ENCODE measurements at regions not wholly inside any gene's neighbourhood (a gene's known extent, or its start where the extent isn't known, plus 50 kb on each side); places are given as distances from the start of the nearest gene placed in this dataset.

- no peak overlapping the region for H3K27ac ChIP-seq
- no peaks in the 10 kb centered on the region for H3K79me2 ChIP-seq (ENCODE audit: low read depth)
- TF ChIP-seq EZH2phosphoT487 (IDR thresholded peaks at IDR 0.05) (no peak), EZH2 (IDR thresholded peaks at IDR 0.05) (no peak)
- TF ChIP-seq, protein P1, sequence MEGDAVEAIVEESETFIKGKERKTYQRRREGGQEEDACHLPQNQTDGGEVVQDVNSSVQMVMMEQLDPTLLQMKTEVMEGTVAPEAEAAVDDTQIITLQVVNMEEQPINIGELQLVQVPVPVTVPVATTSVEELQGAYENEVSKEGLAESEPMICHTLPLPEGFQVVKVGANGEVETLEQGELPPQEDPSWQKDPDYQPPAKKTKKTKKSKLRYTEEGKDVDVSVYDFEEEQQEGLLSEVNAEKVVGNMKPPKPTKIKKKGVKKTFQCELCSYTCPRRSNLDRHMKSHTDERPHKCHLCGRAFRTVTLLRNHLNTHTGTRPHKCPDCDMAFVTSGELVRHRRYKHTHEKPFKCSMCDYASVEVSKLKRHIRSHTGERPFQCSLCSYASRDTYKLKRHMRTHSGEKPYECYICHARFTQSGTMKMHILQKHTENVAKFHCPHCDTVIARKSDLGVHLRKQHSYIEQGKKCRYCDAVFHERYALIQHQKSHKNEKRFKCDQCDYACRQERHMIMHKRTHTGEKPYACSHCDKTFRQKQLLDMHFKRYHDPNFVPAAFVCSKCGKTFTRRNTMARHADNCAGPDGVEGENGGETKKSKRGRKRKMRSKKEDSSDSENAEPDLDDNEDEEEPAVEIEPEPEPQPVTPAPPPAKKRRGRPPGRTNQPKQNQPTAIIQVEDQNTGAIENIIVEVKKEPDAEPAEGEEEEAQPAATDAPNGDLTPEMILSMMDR (IDR thresholded peaks at IDR 0.05), result no peak
- no peaks in the 10 kb centered on the region for H4K20me1 ChIP-seq (ENCODE audit: low read depth)
- H3F3A ChIP-seq (ENCODE audit: low read depth), result no peaks in the 10 kb centered on the region
- no peaks in the 10 kb centered on the region for H3K36me3 Mint-ChIP-seq
- no peak overlapping the region for H3K9ac ChIP-seq
- no peaks in the 10 kb centered on the region for H3K36me3 ChIP-seq
- H3K4me1 ChIP-seq, result peaks cover 17% of the 10 kb centered on the region
- H3K4me3 Mint-ChIP-seq, result no peak overlapping the region
- H3K27me3 Mint-ChIP-seq (ENCODE audit: insufficient read depth, low read depth), result no peaks in the 10 kb centered on the region
- no peak overlapping the region for H3K4me2 ChIP-seq
- DNase-seq (ENCODE audit: low spot score), result no peak
- H3K9me3 Mint-ChIP-seq, result no peaks in the 10 kb centered on the region
- peaks cover 13% of the 10 kb centered on the region for H3K4me1 Mint-ChIP-seq
- no peak overlapping the region for H2AFZ ChIP-seq (replicated peaks)
- no peak overlapping the region for H3K4me3 ChIP-seq
- H3K27me3 ChIP-seq, result no peaks in the 10 kb centered on the region
- no peaks in the 10 kb centered on the region for H3K9me3 ChIP-seq (ENCODE audit: low read depth)
- no peak overlapping the region for H3K27ac Mint-ChIP-seq
Measured at GRCh38 chr5:29885595-29885994, 1307.9 kb upstream of the CDH6 start.

DNA sequence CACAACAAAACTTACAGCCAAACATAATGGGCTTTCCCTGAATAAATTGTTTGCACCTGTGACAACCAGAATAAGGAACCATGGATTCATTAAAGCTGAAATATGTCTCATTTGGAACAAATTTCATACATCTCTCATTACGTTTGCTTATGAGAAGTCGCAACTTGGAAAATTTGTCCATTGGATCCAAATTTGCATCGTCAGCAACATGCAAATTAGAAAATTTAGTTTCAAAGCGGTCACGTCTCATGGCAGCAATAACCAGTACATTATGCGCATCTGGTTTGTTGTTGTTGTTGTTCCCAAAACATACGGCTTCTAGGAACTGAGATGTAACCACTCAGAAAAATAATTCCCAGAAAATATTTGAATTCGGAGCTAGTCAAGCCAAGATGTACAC lies 1311.5 kb upstream of the CDH6 start:
- Histone ChIP-seq H3K27ac (no peak overlapping the region), H3K27me3 (no peaks in the 10 kb centered on the region), H3K4me2 (no peak overlapping the region), H2AFZ (replicated peaks) (no peak overlapping the region), H3K9me3 (ENCODE audit: low read depth) (no peaks in the 10 kb centered on the region), H3K4me1 (no peaks in the 10 kb centered on the region), H3K4me3 (no peak overlapping the region), H3F3A (ENCODE audit: low read depth) (no peaks in the 10 kb centered on the region), H4K20me1 (ENCODE audit: low read depth) (no peaks in the 10 kb centered on the region), H3K36me3 (no peaks in the 10 kb centered on the region), H3K9ac (no peak overlapping the region), H3K79me2 (ENCODE audit: low read depth) (no peaks in the 10 kb centered on the region)
- H3K4me1 Mint-ChIP-seq, result no peaks in the 10 kb centered on the region
- TF ChIP-seq EZH2phosphoT487 (IDR thresholded peaks at IDR 0.05), result no peak
- TF ChIP-seq, protein P1 (IDR thresholded peaks at IDR 0.05), result no peak
- TF ChIP-seq EZH2 (IDR thresholded peaks at IDR 0.05), result no peak
- H3K27me3 Mint-ChIP-seq (ENCODE audit: insufficient read depth, low read depth), result no peaks in the 10 kb centered on the region
- DNase-seq (ENCODE audit: low spot score), result no peak
- no peaks in the 10 kb centered on the region for H3K36me3 Mint-ChIP-seq
- H3K4me3 Mint-ChIP-seq, result no peak overlapping the region
- H3K9me3 Mint-ChIP-seq, result no peaks in the 10 kb centered on the region
- no peak overlapping the region for H3K27ac Mint-ChIP-seq

DNA sequence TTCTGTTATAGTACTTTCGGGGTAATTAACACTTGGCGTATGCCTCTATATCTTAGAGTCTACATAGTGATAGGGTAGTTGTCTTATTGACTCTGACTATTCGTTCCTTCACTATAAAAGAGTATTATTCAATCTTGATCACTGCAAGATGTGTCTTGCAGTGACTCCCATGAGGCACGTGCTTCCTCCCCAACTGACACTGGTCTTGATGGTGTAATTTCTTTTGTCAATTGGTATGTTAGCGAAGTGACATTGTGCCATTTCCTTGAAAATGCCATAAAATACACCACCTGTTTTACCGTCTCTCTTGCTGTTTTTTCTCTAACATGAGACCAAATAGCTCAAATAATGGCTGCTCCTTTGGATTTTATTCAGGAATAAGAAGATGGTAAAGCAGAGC lies 1314.1 kb upstream of the CDH6 start:
- TF ChIP-seq, protein P1 (IDR thresholded peaks at IDR 0.05), result no peak
- no peak for TF ChIP-seq EZH2phosphoT487 (IDR thresholded peaks at IDR 0.05)
- no peak for TF ChIP-seq EZH2 (IDR thresholded peaks at IDR 0.05)
- no peak overlapping the region for H2AFZ ChIP-seq (replicated peaks)
- no peaks in the 10 kb centered on the region for H3K4me1 ChIP-seq
- H3K4me1 Mint-ChIP-seq, result no peaks in the 10 kb centered on the region
- H3K9me3 ChIP-seq (ENCODE audit: low read depth), result no peaks in the 10 kb centered on the region
- no peaks in the 10 kb centered on the region for H4K20me1 ChIP-seq (ENCODE audit: low read depth)
- no peaks in the 10 kb centered on the region for H3K27me3 Mint-ChIP-seq (ENCODE audit: insufficient read depth, low read depth)
- H3K4me2 ChIP-seq, result no peak overlapping the region
- H3K27ac Mint-ChIP-seq, result no peak overlapping the region
- no peak overlapping the region for H3K27ac ChIP-seq
- H3K4me3 Mint-ChIP-seq, result no peak overlapping the region
- H3K9ac ChIP-seq, result no peak overlapping the region
- no peak overlapping the region for H3K4me3 ChIP-seq
- no peak for DNase-seq (ENCODE audit: low spot score)
- no peaks in the 10 kb centered on the region for H3K36me3 Mint-ChIP-seq
- no peaks in the 10 kb centered on the region for H3K9me3 Mint-ChIP-seq
- no peaks in the 10 kb centered on the region for H3F3A ChIP-seq (ENCODE audit: low read depth)
- no peaks in the 10 kb centered on the region for H3K27me3 ChIP-seq
- no peaks in the 10 kb centered on the region for H3K79me2 ChIP-seq (ENCODE audit: low read depth)
- no peaks in the 10 kb centered on the region for H3K36me3 ChIP-seq

DNA sequence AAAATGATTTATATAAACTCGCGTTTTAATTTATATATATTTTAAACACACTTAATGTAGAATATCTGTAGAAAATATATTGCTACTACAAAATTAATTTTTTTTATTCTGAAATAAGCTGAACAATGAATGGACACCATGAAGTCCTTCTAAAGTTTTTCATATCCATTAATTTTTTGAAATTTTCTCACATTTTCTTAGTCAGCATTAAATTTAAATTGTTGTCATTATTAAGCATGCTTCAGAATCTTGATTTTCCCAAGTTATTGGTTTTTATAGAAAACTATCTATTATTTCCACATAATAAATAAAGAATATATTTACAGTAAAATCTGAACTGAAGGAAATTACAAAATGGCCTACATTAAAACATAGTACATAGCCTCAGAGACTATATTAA lies 1314.9 kb upstream of the CDH6 start:
- Histone ChIP-seq H3K27ac (no peak overlapping the region), H4K20me1 (ENCODE audit: low read depth) (no peaks in the 10 kb centered on the region), H2AFZ (replicated peaks) (no peak overlapping the region), H3F3A (ENCODE audit: low read depth) (no peaks in the 10 kb centered on the region), H3K27me3 (no peaks in the 10 kb centered on the region), H3K4me2 (no peak overlapping the region), H3K79me2 (ENCODE audit: low read depth) (no peaks in the 10 kb centered on the region), H3K36me3 (no peaks in the 10 kb centered on the region), H3K9me3 (ENCODE audit: low read depth) (no peaks in the 10 kb centered on the region), H3K9ac (no peak overlapping the region), H3K4me3 (no peak overlapping the region), H3K4me1 (no peaks in the 10 kb centered on the region)
- Mint-ChIP-seq H3K36me3 (no peaks in the 10 kb centered on the region), H3K4me3 (no peak overlapping the region), H3K9me3 (no peaks in the 10 kb centered on the region), H3K4me1 (no peaks in the 10 kb centered on the region), H3K27me3 (ENCODE audit: insufficient read depth, low read depth) (no peaks in the 10 kb centered on the region), H3K27ac (no peak overlapping the region)
- no peak for TF ChIP-seq EZH2phosphoT487 (IDR thresholded peaks at IDR 0.05)
- TF ChIP-seq, protein P1 (IDR thresholded peaks at IDR 0.05), result no peak
- no peak for TF ChIP-seq EZH2 (IDR thresholded peaks at IDR 0.05)
- DNase-seq (ENCODE audit: low spot score), result no peak
